Mesendoderm (in vitro differentiated cells): ENCODE measurements at regions not wholly inside any gene's neighbourhood (a gene's known extent, or its start where the extent isn't known, plus 50 kb on each side); places are given as distances from the start of the nearest gene placed in this dataset.

Experiments used
- DNase-seq: peaks from one replicate; pipeline ENCODE4 v3.0.0; 2013
- H2AK5ac ChIP-seq: 2 replicates; pipeline ENCODE4 v1.6.1; 2013; ENCODE audit warnings: low read length, inconsistent platforms
- H2BK120ac ChIP-seq: 2 replicates; pipeline ENCODE4 v1.6.1; 2013; ENCODE audit warnings: low read depth, mild to moderate bottlenecking, low read length, moderate library complexity, mixed read lengths
- H2BK15ac ChIP-seq: replicated peaks from 2 replicates; pipeline ENCODE4 v1.6.1; 2013; ENCODE audit warnings: low read depth, mild to moderate bottlenecking, moderate library complexity
- H2BK5ac ChIP-seq: 2 replicates; pipeline ENCODE4 v1.6.1; 2013; ENCODE audit warnings: low read length, inconsistent platforms
- H3K18ac ChIP-seq: 2 replicates; pipeline ENCODE4 v1.6.1; 2013; ENCODE audit warnings: mild to moderate bottlenecking, low read length, mixed read lengths
- H3K23ac ChIP-seq: one replicate; pipeline ENCODE4 v1.6.1; 2013; ENCODE audit warnings: low read length
- H3K27ac ChIP-seq: 2 replicates; pipeline ENCODE4 v1.5.1; 2013; ENCODE audit warnings: low read depth, mild to moderate bottlenecking, inconsistent platforms, low read length, moderate library complexity
- H3K27me3 ChIP-seq: 2 replicates; pipeline ENCODE4 v1.6.1; 2013; ENCODE audit warnings: low read length, control low read depth, mild to moderate bottlenecking, inconsistent platforms; ENCODE audit not compliant: insufficient read depth, poor library complexity
- H3K36me3 ChIP-seq: 2 replicates; pipeline ENCODE4 v1.6.1; 2013; ENCODE audit warnings: low read length, inconsistent platforms; ENCODE audit not compliant: control insufficient read depth, insufficient read depth
- H3K4ac ChIP-seq: one replicate; pipeline ENCODE4 v1.6.1; 2013; ENCODE audit warnings: low read depth, mild to moderate bottlenecking, low read length, moderate library complexity
- H3K4me1 ChIP-seq: 2 replicates; pipeline ENCODE4 v1.6.1; 2013; ENCODE audit warnings: low read depth, low read length, inconsistent platforms; ENCODE audit not compliant: control insufficient read depth
- H3K4me2 ChIP-seq: 2 replicates; pipeline ENCODE4 v1.6.1; 2013; ENCODE audit warnings: low read length
- H3K4me3 ChIP-seq: 2 replicates; pipeline ENCODE4 v1.5.1; 2013; ENCODE audit warnings: mild to moderate bottlenecking, low read length
- H3K56ac ChIP-seq: one replicate; pipeline ENCODE4 v1.6.1; 2013; ENCODE audit warnings: low read length
- H3K79me1 ChIP-seq: 2 replicates; pipeline ENCODE4 v1.6.1; 2013; ENCODE audit warnings: low read length, inconsistent platforms
- H3K79me2 ChIP-seq: 2 replicates; pipeline ENCODE4 v1.6.1; 2013; ENCODE audit warnings: mild to moderate bottlenecking, low read length; ENCODE audit not compliant: control insufficient read depth, insufficient read depth
- H3K9ac ChIP-seq: 2 replicates; pipeline ENCODE4 v1.6.1; 2013; ENCODE audit warnings: low read length, inconsistent platforms
- H4K5ac ChIP-seq: one replicate; pipeline ENCODE4 v1.6.1; 2013; ENCODE audit warnings: low read length
- H4K8ac ChIP-seq: one replicate; pipeline ENCODE4 v1.6.1; 2013; ENCODE audit warnings: low read depth, mild to moderate bottlenecking, control low read depth, low read length, moderate library complexity
- WGBS: extraction: QIAGEN DNeasy Blood & Tissue Kit; methylation state at CpG from one replicate; pipeline ENCODE4 v1.1.7; 2013; ENCODE audit warnings: low lambda C conversion rate, missing lambda C conversion rate; ENCODE audit not compliant: insufficient coverage; ENCODE audit errors: extremely low coverage; 5-methylcytosine and 5-hydroxymethylcytosine counted together

- no peak overlapping the region for H4K8ac ChIP-seq
- no peak for DNase-seq
- H3K4ac ChIP-seq = no peak overlapping the region
- no peak overlapping the region for H3K9ac ChIP-seq
- no peak overlapping the region for H3K4me2 ChIP-seq
- no peak overlapping the region for H4K5ac ChIP-seq
- no peaks in the 10 kb centered on the region for H3K79me2 ChIP-seq
- H3K56ac ChIP-seq = no peak overlapping the region
- H3K4me1 ChIP-seq = no peaks in the 10 kb centered on the region
- H3K23ac ChIP-seq = no peak overlapping the region
- no peaks in the 10 kb centered on the region for H3K36me3 ChIP-seq
- H3K79me1 ChIP-seq = no peaks in the 10 kb centered on the region
- H2AK5ac ChIP-seq = no peak overlapping the region
- H3K18ac ChIP-seq = no peak overlapping the region
- WGBS = no CpG with 5 or more reads among the region's 3 CpGs
- no peak overlapping the region for H3K4me3 ChIP-seq
- H2BK5ac ChIP-seq = no peak overlapping the region
- no peaks in the 10 kb centered on the region for H3K27me3 ChIP-seq
- H3K27ac ChIP-seq = no peak overlapping the region
- H2BK120ac ChIP-seq = no peak overlapping the region
- no peak overlapping the region for H2BK15ac ChIP-seq
Measured at GRCh38 chr4:177001271-177002175, 208.8 kb upstream of the VEGFC start.

GRCh38 chr4:177005674-177006230 lies 213.0 kb upstream of the VEGFC start:
- H3K79me2 ChIP-seq = no peaks in the 10 kb centered on the region
- no CpG with 5 or more reads among the region's 3 CpGs for WGBS
- no peak overlapping the region for H2BK5ac ChIP-seq
- no peak overlapping the region for H3K9ac ChIP-seq
- no peaks in the 10 kb centered on the region for H3K27me3 ChIP-seq
- H3K4me3 ChIP-seq = no peak overlapping the region
- no peak overlapping the region for H3K56ac ChIP-seq
- no peak overlapping the region for H2BK120ac ChIP-seq
- H3K27ac ChIP-seq = no peak overlapping the region
- no peaks in the 10 kb centered on the region for H3K4me1 ChIP-seq
- no peak overlapping the region for H3K23ac ChIP-seq
- no peak overlapping the region for H4K8ac ChIP-seq
- peak; percentile 10 for DNase-seq
- H3K4me2 ChIP-seq = no peak overlapping the region
- no peak overlapping the region for H2BK15ac ChIP-seq
- H2AK5ac ChIP-seq = no peak overlapping the region
- H4K5ac ChIP-seq = no peak overlapping the region
- no peak overlapping the region for H3K18ac ChIP-seq
- no peaks in the 10 kb centered on the region for H3K36me3 ChIP-seq
- no peak overlapping the region for H3K4ac ChIP-seq
- H3K79me1 ChIP-seq = no peaks in the 10 kb centered on the region

- H3K18ac ChIP-seq = no peak overlapping the region
- no peak overlapping the region for H3K4me3 ChIP-seq
- no peaks in the 10 kb centered on the region for H3K4me1 ChIP-seq
- H4K5ac ChIP-seq = no peak overlapping the region
- no peak overlapping the region for H3K4me2 ChIP-seq
- no peak overlapping the region for H3K27ac ChIP-seq
- H2AK5ac ChIP-seq = no peak overlapping the region
- no peak for DNase-seq
- H2BK5ac ChIP-seq = no peak overlapping the region
- no peak overlapping the region for H2BK15ac ChIP-seq
- H4K8ac ChIP-seq = no peak overlapping the region
- no peaks in the 10 kb centered on the region for H3K36me3 ChIP-seq
- no peak overlapping the region for H3K56ac ChIP-seq
- no peak overlapping the region for H3K9ac ChIP-seq
- H3K79me1 ChIP-seq = no peaks in the 10 kb centered on the region
- no peak overlapping the region for H2BK120ac ChIP-seq
- H3K23ac ChIP-seq = no peak overlapping the region
- H3K27me3 ChIP-seq = no peaks in the 10 kb centered on the region
- no peaks in the 10 kb centered on the region for H3K79me2 ChIP-seq
- no peak overlapping the region for H3K4ac ChIP-seq
Measured at GRCh38 chr4:177006331-177006730, 213.6 kb upstream of the VEGFC start.

- Histone ChIP-seq H3K79me1 (no peaks in the 10 kb centered on the region), H2BK5ac (no peak overlapping the region), H3K4ac (no peak overlapping the region), H3K23ac (no peak overlapping the region), H2BK15ac (no peak overlapping the region), H3K79me2 (no peaks in the 10 kb centered on the region), H2BK120ac (no peak overlapping the region), H3K18ac (no peak overlapping the region), H3K9ac (no peak overlapping the region), H4K8ac (no peak overlapping the region), H3K27me3 (no peaks in the 10 kb centered on the region), H3K4me2 (no peak overlapping the region), H3K36me3 (no peaks in the 10 kb centered on the region), H2AK5ac (no peak overlapping the region), H3K56ac (no peak overlapping the region), H3K4me3 (no peak overlapping the region), H3K4me1 (no peaks in the 10 kb centered on the region), H3K27ac (no peak overlapping the region), H4K5ac (no peak overlapping the region)
- no peak for DNase-seq
- WGBS = no CpG with 5 or more reads among the region's 1 CpG
Measured at GRCh38 chr4:177008071-177008835, 215.5 kb upstream of the VEGFC start.

- H2AK5ac ChIP-seq = no peak overlapping the region
- H4K8ac ChIP-seq = no peak overlapping the region
- 83% methylated on average over 1 of the region's 4 CpGs for WGBS
- H3K4me3 ChIP-seq = no peak overlapping the region
- H3K4me1 ChIP-seq = no peaks in the 10 kb centered on the region
- H4K5ac ChIP-seq = no peak overlapping the region
- no peak overlapping the region for H3K9ac ChIP-seq
- H3K23ac ChIP-seq = no peak overlapping the region
- no peaks in the 10 kb centered on the region for H3K79me2 ChIP-seq
- H3K79me1 ChIP-seq = no peaks in the 10 kb centered on the region
- H2BK120ac ChIP-seq = no peak overlapping the region
- no peak overlapping the region for H3K4me2 ChIP-seq
- H3K27me3 ChIP-seq = no peaks in the 10 kb centered on the region
- no peak overlapping the region for H3K27ac ChIP-seq
- DNase-seq = no peak
- H3K36me3 ChIP-seq = no peaks in the 10 kb centered on the region
- H3K4ac ChIP-seq = no peak overlapping the region
- H2BK5ac ChIP-seq = no peak overlapping the region
- H2BK15ac ChIP-seq = no peak overlapping the region
- H3K18ac ChIP-seq = no peak overlapping the region
- no peak overlapping the region for H3K56ac ChIP-seq
Measured at GRCh38 chr4:177008836-177009501, 216.2 kb upstream of the VEGFC start.
